Activated effector memory CD4-positive, alpha-beta T cell treated with Interleukin-2 at 50 U/mL for 16 hours (primary cell): ENCODE measurements at regions not wholly inside any gene's neighbourhood (a gene's known extent, or its start where the extent isn't known, plus 50 kb on each side); places are given as distances from the start of the nearest gene placed in this dataset.

Experiments used
- DNase-seq: peaks from one replicate; pipeline ENCODE4 v3.0.0-alpha.2; 2020

GRCh38 chr17:17398188-17398942 lies 78.4 kb upstream of the MED9 start:
- no peak for DNase-seq

- no peak for DNase-seq
Observed at GRCh38 chr17:17398943-17399926, 77.6 kb upstream of the MED9 start.

GRCh38 chr17:17400070-17400469 lies 76.7 kb upstream of the MED9 start:
- DNase-seq: no peak

- no peak for DNase-seq
Observed at GRCh38 chr17:17400566-17401184, 76.1 kb upstream of the MED9 start.

GRCh38 chr17:17401271-17401781 lies 75.5 kb upstream of the MED9 start:
- DNase-seq: no peak

- DNase-seq: no peak
Observed at GRCh38 chr17:17402558-17402957, 74.2 kb upstream of the MED9 start.

GRCh38 chr17:17403065-17403464 lies 73.7 kb upstream of the MED9 start:
- DNase-seq: no peak

GRCh38 chr17:17403899-17404576 lies 72.8 kb upstream of the MED9 start:
- DNase-seq: peak; percentile 53

GRCh38 chr17:17405673-17406072 lies 71.1 kb upstream of the MED9 start:
- no peak for DNase-seq

GRCh38 chr17:17406225-17406624 lies 70.6 kb upstream of the MED9 start:
- DNase-seq: no peak

- DNase-seq: no peak
Observed at GRCh38 chr17:17408236-17408794, 68.5 kb upstream of the MED9 start.

GRCh38 chr17:17410357-17410756 lies 66.4 kb upstream of the MED9 start:
- no peak for DNase-seq

- no peak for DNase-seq
Observed at GRCh38 chr17:17411692-17412091, 65.1 kb upstream of the MED9 start.

GRCh38 chr17:17412326-17412725 lies 64.5 kb upstream of the MED9 start:
- DNase-seq: no peak

GRCh38 chr17:17413215-17413792 lies 63.5 kb upstream of the MED9 start:
- DNase-seq: no peak

- no peak for DNase-seq
Observed at GRCh38 chr17:17413821-17414220, 63.0 kb upstream of the MED9 start.

GRCh38 chr17:17414341-17414805 lies 62.4 kb upstream of the MED9 start:
- no peak for DNase-seq

GRCh38 chr17:17415006-17415405 lies 61.8 kb upstream of the MED9 start:
- DNase-seq: no peak

GRCh38 chr17:17416007-17416399 lies 60.8 kb upstream of the MED9 start:
- no peak for DNase-seq

- peak; percentile 32 for DNase-seq
Observed at GRCh38 chr17:17416400-17417360, 60.1 kb upstream of the MED9 start.
